T-helper 1 cell (primary cell): ENCODE measurements at regions not wholly inside any gene's neighbourhood (a gene's known extent, or its start where the extent isn't known, plus 50 kb on each side); places are given as distances from the start of the nearest gene placed in this dataset.
"Not testable (repeated sequence)": the region's sequence is repeated elsewhere in the genome, so short reads cannot be mapped to it uniquely, and the experiment has no call there.

ENCODE experiments used
- DNase-seq, 5 donors: peaks; one replicate each; pipeline ENCODE4 v3.0.0-alpha.2; 2012 to 2020

- not testable (repeated sequence) for DNase-seq
Observed at GRCh38 chr7:128561116-128561722, 84.7 kb downstream of the METTL2B start.

GRCh38 chr7:128562795-128563194 is 86.2 kb downstream of the METTL2B start:
- not testable (repeated sequence) for DNase-seq

DNA sequence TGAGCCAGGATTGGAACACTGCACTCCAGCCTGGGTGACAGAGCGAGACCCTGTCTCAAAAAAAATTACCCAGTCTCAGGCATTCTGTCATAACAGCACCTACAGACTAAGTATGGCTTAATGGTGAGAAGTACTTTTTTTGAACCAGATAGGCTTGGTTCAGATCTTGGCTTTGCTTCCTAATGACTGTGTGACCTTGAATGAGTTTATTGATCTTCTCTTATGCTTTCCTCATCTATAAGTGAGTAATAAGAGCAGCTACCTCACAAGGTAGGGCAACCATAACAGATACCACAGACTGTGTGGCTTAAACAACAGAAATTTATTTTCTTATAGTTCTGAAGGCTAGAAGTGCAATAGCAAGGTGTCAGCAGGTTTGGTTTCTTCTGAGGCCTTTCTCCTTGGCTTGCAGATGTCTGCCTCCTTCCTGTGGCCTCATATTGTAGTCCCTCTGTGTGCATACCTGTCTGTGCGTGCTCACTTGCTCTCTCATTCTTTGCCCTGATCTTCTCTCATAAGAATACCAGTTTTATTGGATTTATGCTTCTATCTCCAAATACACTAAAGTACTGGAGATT is 87.7 kb downstream of the METTL2B start:
- not testable (repeated sequence) for DNase-seq

- DNase-seq, result not testable (repeated sequence)
Observed at GRCh38 chr7:128564932-128565864, 88.7 kb downstream of the METTL2B start.

- not testable (repeated sequence) for DNase-seq
Observed at GRCh38 chr7:128575277-128575676, 96.8 kb upstream of the GARIN1A start.

DNA sequence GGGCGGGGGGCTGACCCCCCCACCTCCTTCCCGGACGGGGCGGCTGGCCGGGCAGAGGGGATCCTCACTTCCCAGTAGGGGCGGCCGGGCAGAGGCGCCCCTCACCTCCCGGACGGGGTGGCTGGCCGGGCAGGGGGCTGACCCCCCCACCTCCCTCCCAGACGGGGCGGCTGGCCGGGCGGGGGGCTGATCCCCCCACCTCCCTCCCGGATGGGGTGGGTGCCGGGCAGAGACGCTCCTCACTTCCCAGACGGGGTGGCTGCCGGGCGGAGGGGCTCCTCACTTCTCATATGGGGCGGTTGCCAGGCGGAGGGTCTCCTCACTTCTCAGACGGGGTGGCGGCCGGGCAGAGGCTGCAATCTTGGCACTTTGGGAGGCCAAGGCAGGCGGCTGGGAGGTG is 95.1 kb upstream of the GARIN1A start:
- not testable (repeated sequence) for DNase-seq

DNA sequence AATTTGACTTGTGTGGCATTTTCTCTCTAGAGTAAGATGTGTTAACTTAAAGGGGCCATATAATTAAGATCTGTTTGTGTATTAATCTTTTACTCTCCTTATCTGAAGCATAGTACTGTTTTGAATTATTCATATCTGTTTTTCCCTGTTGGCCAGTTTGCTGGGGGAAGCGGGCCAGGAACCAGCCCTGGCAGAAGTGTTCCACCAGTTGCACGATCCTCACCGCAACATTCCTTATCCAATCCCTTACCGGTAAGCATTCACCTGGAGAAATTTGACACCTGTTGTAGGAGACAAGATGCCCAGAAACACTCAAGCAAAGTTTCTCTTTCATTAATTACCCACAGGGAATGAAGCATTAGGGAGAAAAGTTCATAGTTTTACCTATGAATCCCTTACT is 92.2 kb upstream of the GARIN1A start:
- DNase-seq, result not testable (repeated sequence)

DNA sequence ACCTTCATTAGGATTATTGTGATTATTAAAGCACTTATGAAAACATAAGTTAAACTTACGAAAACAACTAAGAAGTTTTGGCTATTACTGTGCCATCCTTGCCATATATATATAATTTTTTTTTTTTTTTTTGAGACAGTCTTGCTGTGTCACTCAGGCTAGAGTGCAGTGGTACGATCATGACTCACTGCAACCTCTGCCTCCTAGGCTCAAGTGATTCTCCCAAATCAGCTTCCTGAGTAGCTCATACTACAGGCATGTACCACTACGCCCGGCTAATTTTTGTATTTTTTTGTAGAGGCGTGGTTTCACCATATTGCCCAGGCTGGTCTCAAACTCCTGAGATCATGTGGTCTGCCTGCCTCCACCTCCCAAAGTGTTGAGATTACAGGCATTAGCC is 91.0 kb upstream of the GARIN1A start:
- not testable (repeated sequence) for DNase-seq

DNA sequence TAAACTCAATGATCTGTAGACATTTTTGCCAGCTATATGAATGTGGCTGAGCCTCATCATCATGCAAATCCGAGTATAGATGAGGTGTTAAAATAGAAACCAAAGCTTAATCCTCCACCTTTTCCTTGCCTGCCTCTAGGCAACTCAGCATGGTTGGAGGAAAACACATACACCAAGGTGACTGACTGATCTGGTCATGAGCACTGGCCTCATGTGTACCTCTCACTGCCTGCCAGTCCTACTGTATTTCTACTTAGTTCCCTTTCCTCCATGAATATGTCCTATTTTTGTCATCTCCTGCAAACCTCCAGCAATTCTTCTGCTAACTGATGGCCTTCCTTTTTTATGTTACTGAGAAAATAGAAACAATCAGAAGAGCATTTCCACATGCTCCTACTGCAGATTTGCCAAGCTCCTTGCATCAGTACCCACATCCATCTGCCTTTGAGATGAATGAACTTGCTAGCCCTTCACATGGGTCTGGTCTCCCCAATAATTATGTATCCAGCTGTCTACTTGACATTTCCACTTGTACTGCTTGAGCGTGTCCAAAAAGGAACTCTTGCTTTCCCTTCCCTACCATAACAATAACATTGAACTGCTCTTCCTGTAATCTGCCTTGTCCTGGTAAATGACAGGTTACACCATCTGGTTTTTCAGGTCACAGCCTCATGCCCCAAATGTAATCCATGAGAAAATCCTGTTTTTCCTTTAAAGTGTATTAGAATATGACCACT is 90.1 kb upstream of the GARIN1A start:
- DNase-seq, result not testable (repeated sequence)

DNA sequence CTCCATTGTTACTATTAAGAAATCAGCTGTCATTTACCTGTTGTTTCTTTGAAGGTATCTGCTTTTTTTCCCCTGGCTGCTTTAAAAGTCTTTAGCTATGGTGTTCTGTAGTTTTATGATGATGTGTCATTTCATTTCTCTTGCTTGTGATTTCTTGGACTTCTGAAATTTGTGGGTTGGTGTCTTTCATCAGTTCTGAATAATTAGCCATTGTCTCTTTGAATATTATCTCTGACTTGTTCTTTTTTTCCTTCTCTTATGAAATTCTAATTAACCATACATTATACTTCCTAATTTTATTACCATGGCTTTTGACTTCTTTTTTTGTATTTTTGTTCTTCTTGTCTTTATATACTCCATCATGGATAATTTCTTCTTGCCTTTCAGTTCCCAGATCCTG is 85.4 kb upstream of the GARIN1A start:
- not testable (repeated sequence) for DNase-seq

GRCh38 chr7:128591705-128592104 is 80.4 kb upstream of the GARIN1A start:
- DNase-seq, result no peak

- not testable (repeated sequence) for DNase-seq
Observed at GRCh38 chr7:128592209-128592608, 79.9 kb upstream of the GARIN1A start.

DNA sequence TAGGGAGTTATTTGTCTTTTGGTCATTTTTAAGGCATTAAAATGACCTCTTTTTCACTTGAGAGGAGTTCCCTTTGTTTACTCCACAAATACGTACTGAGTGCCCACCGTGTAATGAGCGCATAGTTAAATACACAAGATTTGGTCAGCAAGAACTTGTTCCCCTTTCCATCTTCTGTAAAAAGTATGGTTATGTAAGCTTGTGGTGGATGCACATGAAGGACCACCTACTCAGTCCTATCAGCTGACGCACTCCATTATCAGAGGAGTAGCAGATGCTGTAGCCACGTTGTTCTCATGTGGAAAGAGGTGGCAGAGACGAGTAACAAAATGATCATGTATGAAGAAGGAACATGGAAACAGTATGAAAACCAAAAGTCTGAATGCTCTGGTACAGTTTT is 78.0 kb upstream of the GARIN1A start:
- not testable (repeated sequence) for DNase-seq

DNA sequence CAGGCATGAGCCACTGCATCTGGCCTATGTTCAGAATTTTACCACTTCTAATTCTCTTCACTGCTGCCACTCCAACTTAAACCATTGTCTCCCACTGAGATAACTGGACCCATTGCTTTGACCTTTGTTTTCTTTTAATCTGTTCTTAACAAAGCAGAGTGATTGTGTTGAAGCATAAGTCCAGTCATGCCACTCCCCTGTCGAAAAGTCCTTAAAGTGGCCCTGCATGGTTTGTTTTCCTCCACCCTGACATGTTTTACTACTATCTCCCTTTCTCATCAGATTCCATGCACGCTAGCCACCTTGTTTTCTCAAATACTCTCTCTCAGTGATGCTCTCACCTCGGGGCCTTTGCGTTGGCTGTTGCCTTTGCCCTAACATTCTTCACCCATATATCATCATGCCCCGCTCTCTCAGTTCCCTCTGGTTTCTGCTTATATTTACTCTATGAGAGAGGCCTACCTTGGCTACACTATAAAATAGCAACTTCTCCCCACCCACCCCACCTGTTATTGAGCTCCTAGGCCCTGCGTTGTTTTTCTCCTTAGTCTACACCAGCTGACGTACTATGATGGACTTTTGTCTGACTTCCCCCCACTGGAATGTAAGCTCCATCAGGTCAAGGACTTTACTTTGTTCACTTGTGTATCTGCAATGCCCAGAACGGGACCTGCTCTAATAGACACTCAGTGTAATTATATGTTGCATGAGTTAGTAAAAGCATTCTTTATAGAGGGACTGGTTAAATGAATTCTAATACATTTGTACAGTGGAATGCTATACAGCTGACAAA is 75.6 kb upstream of the GARIN1A start:
- not testable (repeated sequence) for DNase-seq

- not testable (repeated sequence) for DNase-seq
Observed at GRCh38 chr7:128598946-128599345, 73.1 kb upstream of the GARIN1A start.

DNA sequence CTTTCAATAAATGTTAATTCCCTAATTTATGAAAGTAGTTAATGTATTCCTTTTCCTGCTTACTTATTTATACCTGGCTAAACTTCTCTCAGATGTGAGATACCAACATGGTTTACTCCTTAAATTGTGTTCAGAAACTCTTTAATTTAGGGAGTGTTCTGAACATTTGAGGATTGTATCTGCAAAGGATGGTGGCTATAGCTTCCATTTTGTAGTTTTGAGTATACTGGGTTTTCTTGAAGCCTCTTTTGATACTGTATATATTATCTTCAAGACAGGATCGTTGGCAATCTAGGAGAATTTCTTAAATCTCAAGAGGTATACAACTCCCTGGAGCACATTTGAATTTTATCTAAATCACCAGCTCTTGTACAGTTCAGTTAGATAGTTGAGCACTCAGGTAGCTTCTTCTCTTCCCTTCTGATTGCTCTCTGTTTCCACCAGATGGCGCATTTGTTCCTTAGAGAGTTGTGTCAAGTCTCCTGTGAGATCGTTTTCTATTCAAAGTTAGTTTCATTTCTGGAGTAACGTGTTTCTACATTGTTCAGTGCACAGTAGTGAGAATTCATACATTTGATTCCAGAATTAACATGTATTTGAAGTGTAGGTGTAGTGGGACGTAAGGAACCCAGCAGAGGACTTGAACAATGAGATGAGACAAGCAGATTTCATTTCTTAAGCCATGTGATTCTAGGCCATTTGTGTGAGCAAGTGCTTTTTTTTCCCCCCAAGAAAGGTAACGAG is 63.2 kb upstream of the GARIN1A start:
- DNase-seq, result peak in 3 of 5 donors; percentile 33 to 55 (median 39)

DNA sequence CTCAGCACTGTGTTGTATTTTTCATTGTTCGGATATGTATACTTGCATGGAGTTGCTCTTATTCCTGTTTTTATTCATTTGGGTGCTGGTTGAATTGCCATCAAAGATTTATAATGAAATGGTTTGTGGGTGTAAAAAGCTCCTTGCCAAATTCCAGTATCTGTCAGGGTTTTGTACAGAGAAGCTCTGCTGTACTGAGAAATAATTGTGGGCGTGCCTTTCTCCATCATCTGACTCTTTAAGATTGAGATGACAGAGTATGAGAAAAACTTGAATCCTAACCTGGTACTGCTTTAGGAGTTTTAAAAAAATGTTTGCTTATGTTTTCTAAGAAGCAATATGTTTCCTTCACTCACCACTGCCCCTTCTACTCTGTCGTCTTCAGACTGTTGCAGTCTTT is 58.7 kb upstream of the GARIN1A start:
- not testable (repeated sequence) for DNase-seq

DNA sequence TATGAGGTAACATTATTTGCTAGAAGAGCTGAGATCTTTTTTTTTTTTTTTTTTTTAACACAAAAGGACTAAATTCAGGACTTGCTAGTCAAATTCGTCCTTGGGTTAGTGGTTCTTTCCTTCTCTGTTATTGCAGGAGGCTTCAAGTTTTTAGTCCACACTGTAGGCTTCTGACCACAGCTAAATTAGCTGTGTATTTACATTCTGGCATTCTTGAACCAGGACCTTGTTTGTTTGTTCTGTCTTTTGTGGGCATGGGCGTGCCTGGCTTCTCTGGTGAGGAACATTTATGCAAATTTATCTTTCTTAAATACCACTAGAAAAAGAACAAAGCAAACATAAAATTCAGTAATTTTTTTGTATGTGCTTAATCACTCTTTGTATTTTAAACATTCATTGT is 57.3 kb upstream of the GARIN1A start:
- not testable (repeated sequence) for DNase-seq

- DNase-seq, result not testable (repeated sequence)
Observed at GRCh38 chr7:128616799-128617198, 55.3 kb upstream of the GARIN1A start.
